PFSK-1 (cell line): ENCODE measurements at regions not wholly inside any gene's neighbourhood (a gene's known extent, or its start where the extent isn't known, plus 50 kb on each side); places are given as distances from the start of the nearest gene placed in this dataset.

Source experiments
- FOXP2 ChIP-seq: optimal IDR thresholded peaks from 2 replicates; pipeline ENCODE3; 2011; ENCODE audit warnings: borderline replicate concordance, control low read depth, inconsistent platforms; ENCODE audit not compliant: insufficient read depth; ENCODE audit errors: extremely low read length, extremely low read depth
- POLR2AphosphoS5 ChIP-seq: IDR thresholded peaks from 2 replicates; pipeline ENCODE4 v1.6.1; 2012; ENCODE audit warnings: low read depth, mild to moderate bottlenecking, control low read depth, low read length, moderate library complexity
- REST ChIP-seq, 2 experiments: IDR thresholded peaks; 2 replicates each; pipeline versions ENCODE4 v1.6.1 to v1.8.0; 2011 to 2012; ENCODE audit warnings: low read depth in 2 of 2, low read length in 2 of 2, control low read depth in 1 of 2, inconsistent platforms in 1 of 2, mild to moderate bottlenecking in 1 of 2, moderate library complexity in 1 of 2; ENCODE audit not compliant: insufficient read depth in 1 of 2
- TAF1 ChIP-seq: IDR thresholded peaks from 2 replicates; pipeline ENCODE4 v1.6.1; 2012; ENCODE audit warnings: low read length, control low read depth, borderline replicate concordance; ENCODE audit not compliant: insufficient read depth

- no peak for TF ChIP-seq POLR2AphosphoS5
- no peak for TF ChIP-seq TAF1
- no peak for TF ChIP-seq FOXP2
- TF ChIP-seq REST (IDR thresholded peaks at IDR 0.05; ENCODE audit: insufficient read depth in 1 of 2, low read depth in 2 of 2, low read length in 2 of 2): no peak
These were observed 82.3 kb upstream of the ZNF608 start for GRCh38 chr5:124828731-124829234.
